HUES64 (cell line): ENCODE measurements at regions not wholly inside any gene's neighbourhood (a gene's known extent, or its start where the extent isn't known, plus 50 kb on each side); places are given as distances from the start of the nearest gene placed in this dataset.

Source experiments
- H3K27ac ChIP-seq: 2 replicates; pipeline ENCODE4 v1.7.0; 2013; ENCODE audit warnings: low read depth, low read length, inconsistent platforms
- H3K27me3 ChIP-seq: 2 replicates; pipeline ENCODE4 v1.6.1; 2013; ENCODE audit warnings: mild to moderate bottlenecking, low read length; ENCODE audit not compliant: insufficient read depth
- H3K36me3 ChIP-seq: 2 replicates; pipeline ENCODE4 v1.6.1; 2013; ENCODE audit warnings: mild to moderate bottlenecking, low read length; ENCODE audit not compliant: insufficient read depth
- H3K4me1 ChIP-seq: 2 replicates; pipeline ENCODE4 v1.6.1; 2013; ENCODE audit warnings: mild to moderate bottlenecking, low read length, moderate library complexity; ENCODE audit not compliant: insufficient read depth
- H3K4me3 ChIP-seq: 2 replicates; pipeline ENCODE4 v1.5.1; 2013; ENCODE audit warnings: mild to moderate bottlenecking, low read length, moderate library complexity
- H3K9ac ChIP-seq: 2 replicates; pipeline ENCODE4 v1.6.1; 2013; ENCODE audit warnings: mild to moderate bottlenecking, low read depth, low read length
- H3K9me3 ChIP-seq: 2 replicates; pipeline ENCODE4 v1.6.1; 2013; ENCODE audit warnings: low read depth, low read length; ENCODE audit not compliant: insufficient read depth
- WGBS: fragments of 150-250, 120-280 bp; methylation state at CpG from one replicate; pipeline ENCODE4 v1.1.7; 2013; ENCODE audit warnings: missing lambda C conversion rate; 5-methylcytosine and 5-hydroxymethylcytosine counted together

DNA sequence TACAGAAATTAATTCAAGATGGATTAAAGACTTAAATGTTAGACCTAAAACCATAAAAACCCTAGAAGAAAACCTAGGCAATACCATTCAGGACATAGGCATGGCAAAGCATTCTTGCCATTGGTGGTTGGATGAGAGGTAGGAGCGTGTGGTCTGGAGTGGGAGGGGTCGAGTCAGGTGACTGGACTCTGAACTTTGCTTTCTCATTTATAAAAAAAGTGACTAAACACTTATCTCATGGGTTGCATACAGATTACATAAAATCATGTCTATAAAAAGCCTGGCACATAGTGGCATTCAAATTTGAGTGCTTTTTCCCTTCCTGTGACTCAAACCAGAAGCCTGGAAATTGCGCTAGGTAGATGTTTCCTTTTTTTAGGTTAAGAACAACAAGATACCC is 159.7 kb upstream of the SHISA6 start:
- Histone ChIP-seq H3K4me3 (no peak overlapping the region), H3K4me1 (peaks cover 23% of the 10 kb centered on the region), H3K27me3 (no peaks in the 10 kb centered on the region), H3K9ac (no peak overlapping the region), H3K9me3 (no peaks in the 10 kb centered on the region), H3K27ac (no peak overlapping the region), H3K36me3 (no peaks in the 10 kb centered on the region)
- 100% methylated on average over 2 of the region's 3 CpGs for WGBS

DNA sequence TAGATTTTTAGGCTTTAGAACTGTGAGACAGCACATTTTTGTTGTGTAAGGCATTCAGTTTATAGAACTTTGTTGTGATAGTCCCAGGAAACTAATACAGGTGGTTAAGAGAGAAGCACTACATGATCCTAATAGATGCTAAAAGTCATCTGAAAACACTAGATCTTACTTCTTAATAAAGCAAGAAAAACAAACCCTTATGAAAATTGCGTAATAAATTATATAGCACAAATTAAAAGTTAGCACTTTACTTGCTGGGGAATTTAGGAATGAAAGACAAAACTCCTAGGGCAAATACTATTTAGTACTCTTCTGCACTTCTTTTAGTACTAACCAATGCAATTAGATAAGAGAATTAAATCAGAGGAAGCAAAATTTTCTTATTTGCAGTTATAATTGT is 163.3 kb upstream of the SHISA6 start:
- peaks cover 19% of the 10 kb centered on the region for H3K4me1 ChIP-seq
- H3K4me3 ChIP-seq = no peak overlapping the region
- H3K27ac ChIP-seq = no peak overlapping the region
- H3K36me3 ChIP-seq = no peaks in the 10 kb centered on the region
- no peaks in the 10 kb centered on the region for H3K27me3 ChIP-seq
- WGBS = no CpG with 5 or more reads among the region's 1 CpG
- H3K9ac ChIP-seq = no peak overlapping the region
- no peaks in the 10 kb centered on the region for H3K9me3 ChIP-seq

DNA sequence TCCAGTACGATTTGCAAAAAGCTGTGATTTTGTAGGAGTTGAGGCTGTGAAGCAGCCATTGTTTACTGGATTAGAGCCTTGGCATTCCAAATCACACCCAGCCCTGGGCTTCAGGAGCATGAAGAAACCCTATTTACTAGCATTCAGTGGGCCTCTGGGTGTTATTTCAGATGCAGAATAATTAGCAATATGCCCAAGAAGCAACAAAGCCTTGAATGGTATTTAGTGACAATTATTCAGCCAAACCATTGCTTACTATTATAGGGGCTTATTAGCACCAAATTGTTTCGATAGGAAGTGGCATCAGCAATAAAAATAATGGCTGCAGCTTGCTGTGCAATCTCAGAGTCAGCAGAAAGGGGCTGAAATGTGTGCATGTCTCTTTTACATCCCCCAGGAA is 166.6 kb upstream of the SHISA6 start:
- Histone ChIP-seq H3K4me1 (peaks cover 6% of the 10 kb centered on the region), H3K36me3 (no peaks in the 10 kb centered on the region), H3K9me3 (no peaks in the 10 kb centered on the region; the same call in 1 of the 2 replicates), H3K27ac (no peak overlapping the region), H3K27me3 (no peaks in the 10 kb centered on the region), H3K4me3 (no peak overlapping the region), H3K9ac (no peak overlapping the region)
- WGBS = 87% methylated on average over 2 of the region's 2 CpGs

DNA sequence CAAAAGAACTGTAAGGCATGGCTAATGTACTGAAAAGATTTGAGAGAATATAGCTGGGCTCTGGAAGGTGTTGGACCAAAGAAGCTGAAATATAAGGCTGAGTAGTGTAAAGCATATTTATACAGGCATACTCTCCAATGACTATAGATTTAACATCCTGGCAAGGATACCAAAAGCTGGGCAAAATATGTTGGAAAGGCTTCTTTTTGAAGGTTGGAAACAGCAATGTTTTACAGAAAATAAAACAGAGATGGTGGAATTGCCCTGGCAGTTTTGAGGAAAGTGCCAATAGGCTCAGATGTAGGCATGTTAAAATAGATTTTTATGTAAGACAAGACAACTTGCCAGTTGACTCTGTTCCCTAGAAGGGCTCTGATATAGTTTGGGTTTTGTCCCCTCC is 184.1 kb upstream of the SHISA6 start:
- Histone ChIP-seq H3K36me3 (no peaks in the 10 kb centered on the region), H3K9ac (no peak overlapping the region), H3K9me3 (0 out of 2 replicates have a peak, but pooled peaks cover 4% of the 10 kb centered on the region), H3K4me1 (no peaks in the 10 kb centered on the region), H3K4me3 (no peak overlapping the region), H3K27me3 (no peaks in the 10 kb centered on the region), H3K27ac (no peak overlapping the region)

DNA sequence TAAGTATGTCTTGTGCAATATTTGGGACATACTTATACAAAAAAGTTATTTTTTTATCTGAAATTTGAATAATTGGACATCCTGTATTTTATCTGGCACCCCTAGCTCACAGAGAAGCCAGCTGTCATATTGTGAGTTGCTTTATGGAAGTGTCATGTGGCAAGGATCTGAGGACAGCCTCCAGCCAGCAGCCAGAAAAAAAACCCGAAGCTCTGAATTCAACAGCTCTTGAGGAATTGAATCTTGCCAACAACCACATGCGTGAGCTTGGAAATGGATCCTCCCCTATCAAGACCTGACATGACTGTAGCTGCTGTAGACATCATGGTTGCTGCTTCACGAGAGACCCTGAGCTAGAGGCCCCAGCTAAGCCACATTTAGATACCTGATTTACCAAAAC is 187.2 kb upstream of the SHISA6 start:
- no peaks in the 10 kb centered on the region for H3K36me3 ChIP-seq
- no peaks in the 10 kb centered on the region for H3K9me3 ChIP-seq
- H3K4me1 ChIP-seq = no peaks in the 10 kb centered on the region
- H3K9ac ChIP-seq = no peak overlapping the region
- no peak overlapping the region for H3K27ac ChIP-seq
- no peak overlapping the region for H3K4me3 ChIP-seq
- WGBS = 94% methylated on average over 3 of the region's 3 CpGs
- no peaks in the 10 kb centered on the region for H3K27me3 ChIP-seq

DNA sequence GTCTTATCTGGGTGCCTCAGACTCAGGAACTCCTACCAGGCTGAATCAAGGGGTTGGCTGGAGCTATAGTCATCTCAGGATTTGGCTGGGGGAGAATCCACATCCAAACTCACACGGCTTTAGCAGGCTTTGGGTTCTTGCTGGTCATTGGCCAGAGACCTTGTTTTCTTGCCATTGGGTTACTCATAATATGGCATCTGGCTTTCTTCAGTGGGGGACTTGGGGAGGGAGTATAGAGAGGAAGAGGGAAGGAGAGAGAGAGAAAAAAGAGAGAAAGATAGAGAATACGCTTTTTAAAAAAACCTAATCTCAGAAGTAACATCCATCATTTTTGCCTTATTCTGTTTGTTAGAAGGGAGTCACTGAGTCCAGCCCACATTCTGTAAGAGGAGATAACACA is 191.5 kb upstream of the SHISA6 start:
- Histone ChIP-seq H3K27ac (no peak overlapping the region), H3K9me3 (no peaks in the 10 kb centered on the region), H3K4me1 (no peaks in the 10 kb centered on the region), H3K4me3 (no peak overlapping the region), H3K9ac (no peak overlapping the region), H3K27me3 (no peaks in the 10 kb centered on the region), H3K36me3 (no peaks in the 10 kb centered on the region)
- 88% methylated on average over 1 of the region's 2 CpGs for WGBS

DNA sequence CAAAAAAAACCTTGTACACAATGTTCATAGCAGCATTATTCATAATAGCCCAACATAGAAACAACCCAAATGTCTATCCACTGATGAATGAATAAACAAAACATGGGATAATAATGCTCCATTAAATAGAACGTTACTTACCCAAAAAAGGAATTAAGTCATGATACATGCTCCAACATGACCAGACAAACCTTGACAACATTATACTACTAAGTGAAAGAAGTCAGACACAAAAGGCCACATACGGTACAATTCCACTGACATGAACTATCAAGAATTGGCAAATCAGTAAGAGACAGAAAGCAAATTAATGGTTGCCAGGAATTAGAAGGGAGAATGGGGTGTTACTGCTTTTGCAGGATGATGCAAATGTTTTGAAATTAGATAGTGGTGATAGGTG is 193.8 kb upstream of the SHISA6 start:
- no peaks in the 10 kb centered on the region for H3K4me1 ChIP-seq
- H3K9ac ChIP-seq = no peak overlapping the region
- no peak overlapping the region for H3K27ac ChIP-seq
- no peaks in the 10 kb centered on the region for H3K9me3 ChIP-seq
- no peaks in the 10 kb centered on the region for H3K36me3 ChIP-seq
- no peak overlapping the region for H3K4me3 ChIP-seq
- no peaks in the 10 kb centered on the region for H3K27me3 ChIP-seq
- 97% methylated on average over 2 of the region's 2 CpGs for WGBS

DNA sequence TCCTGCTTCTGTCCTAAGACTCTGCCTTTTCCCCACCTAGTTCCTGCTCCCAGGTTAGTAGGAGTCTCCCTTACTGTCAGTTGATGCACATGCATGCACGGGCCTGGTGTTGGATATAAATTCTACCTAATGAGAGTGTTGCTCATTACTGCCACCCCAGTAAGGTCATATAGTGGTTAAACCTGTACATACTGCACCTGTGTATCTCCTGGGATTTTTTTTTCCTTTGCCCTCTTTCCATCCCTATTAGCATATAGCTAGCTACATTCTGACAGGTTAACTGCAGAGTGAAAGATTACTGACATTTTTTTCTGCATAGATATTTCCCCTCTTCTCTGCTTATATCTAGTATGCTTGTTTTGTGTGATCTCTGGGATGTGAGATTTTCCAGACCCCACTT is 201.5 kb upstream of the PIRT start:
- WGBS = no CpG with 5 or more reads among the region's 1 CpG
- H3K4me1 ChIP-seq = no peaks in the 10 kb centered on the region
- no peaks in the 10 kb centered on the region for H3K27me3 ChIP-seq
- H3K9me3 ChIP-seq = peaks cover 8% of the 10 kb centered on the region; the same call in 1 of the 2 replicates
- no peak overlapping the region for H3K27ac ChIP-seq
- no peak overlapping the region for H3K4me3 ChIP-seq
- H3K9ac ChIP-seq = no peak overlapping the region
- H3K36me3 ChIP-seq = no peaks in the 10 kb centered on the region

DNA sequence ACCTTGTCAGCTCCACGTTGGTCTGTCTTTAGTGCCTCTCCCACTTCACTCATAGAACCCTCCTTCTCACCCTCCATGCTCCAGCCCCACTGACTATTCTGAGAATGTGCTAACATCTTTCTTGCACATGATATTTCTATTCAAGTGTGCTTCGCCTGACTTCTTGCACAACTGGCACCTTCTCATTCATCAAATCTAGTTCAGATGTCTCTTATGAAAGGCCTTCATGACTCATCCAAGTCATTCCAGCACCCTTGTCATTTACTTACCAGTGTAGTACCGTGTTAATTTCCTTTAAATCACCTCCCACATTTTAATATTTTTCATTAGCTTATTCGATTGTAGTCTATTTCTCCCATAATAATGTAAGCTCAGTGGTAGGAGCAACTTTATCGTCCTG is 197.8 kb upstream of the PIRT start:
- Histone ChIP-seq H3K9me3 (peaks cover 8% of the 10 kb centered on the region; the same call in 1 of the 2 replicates), H3K27ac (no peak overlapping the region), H3K27me3 (no peaks in the 10 kb centered on the region), H3K36me3 (no peaks in the 10 kb centered on the region), H3K9ac (no peak overlapping the region), H3K4me1 (0 out of 2 replicates have a peak, but pooled peaks cover 5% of the 10 kb centered on the region), H3K4me3 (no peak overlapping the region)
- WGBS = 93% methylated on average over 4 of the region's 5 CpGs

DNA sequence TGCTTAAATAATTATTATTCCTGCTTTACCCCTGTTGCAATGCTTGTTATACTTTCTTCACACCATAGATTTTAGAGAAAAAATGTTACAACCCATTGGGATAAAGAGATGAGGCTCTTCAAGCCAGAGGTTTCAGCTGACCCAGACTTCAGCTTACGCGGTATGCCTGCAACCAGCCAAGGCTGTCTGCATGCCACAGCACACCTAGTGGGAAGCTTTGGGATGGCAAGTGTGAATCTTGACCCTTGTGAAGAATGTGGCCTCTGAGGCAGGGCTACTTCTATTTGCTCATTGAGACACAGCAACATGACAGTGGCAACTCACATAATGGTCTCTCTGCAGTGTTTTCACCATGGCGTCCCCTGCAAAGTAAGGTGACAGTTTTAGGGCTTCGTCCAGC is 193.9 kb upstream of the PIRT start:
- H3K27ac ChIP-seq = no peak overlapping the region
- no peaks in the 10 kb centered on the region for H3K9me3 ChIP-seq
- H3K27me3 ChIP-seq = no peaks in the 10 kb centered on the region
- 86% methylated on average over 4 of the region's 4 CpGs for WGBS
- H3K36me3 ChIP-seq = no peaks in the 10 kb centered on the region
- H3K4me1 ChIP-seq = peaks cover 15% of the 10 kb centered on the region
- H3K9ac ChIP-seq = no peak overlapping the region
- H3K4me3 ChIP-seq = no peak overlapping the region

DNA sequence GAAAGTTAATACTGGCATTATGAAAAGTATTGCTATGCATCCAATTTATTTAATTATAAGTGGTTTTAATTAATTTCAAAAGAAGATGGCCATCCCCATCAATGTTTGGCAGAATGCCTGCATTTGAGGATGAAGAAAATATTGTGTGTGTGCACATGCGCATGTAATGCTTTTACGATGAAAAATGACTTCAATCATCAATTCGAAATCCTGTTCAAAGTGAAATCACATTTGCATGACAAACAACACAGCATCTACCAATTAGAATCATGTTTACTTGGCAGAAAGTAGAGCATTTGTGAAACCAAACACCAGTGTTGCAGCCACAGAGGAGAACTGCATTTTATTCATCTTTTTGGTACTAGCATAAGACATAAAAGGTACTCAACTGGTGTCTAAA is 191.9 kb upstream of the PIRT start:
- no peaks in the 10 kb centered on the region for H3K36me3 ChIP-seq
- no peaks in the 10 kb centered on the region for H3K27me3 ChIP-seq
- peaks cover 15% of the 10 kb centered on the region for H3K4me1 ChIP-seq
- H3K4me3 ChIP-seq = no peak overlapping the region
- no peak overlapping the region for H3K9ac ChIP-seq
- no peak overlapping the region for H3K27ac ChIP-seq
- no peaks in the 10 kb centered on the region for H3K9me3 ChIP-seq
- 91% methylated on average over 3 of the region's 3 CpGs for WGBS

DNA sequence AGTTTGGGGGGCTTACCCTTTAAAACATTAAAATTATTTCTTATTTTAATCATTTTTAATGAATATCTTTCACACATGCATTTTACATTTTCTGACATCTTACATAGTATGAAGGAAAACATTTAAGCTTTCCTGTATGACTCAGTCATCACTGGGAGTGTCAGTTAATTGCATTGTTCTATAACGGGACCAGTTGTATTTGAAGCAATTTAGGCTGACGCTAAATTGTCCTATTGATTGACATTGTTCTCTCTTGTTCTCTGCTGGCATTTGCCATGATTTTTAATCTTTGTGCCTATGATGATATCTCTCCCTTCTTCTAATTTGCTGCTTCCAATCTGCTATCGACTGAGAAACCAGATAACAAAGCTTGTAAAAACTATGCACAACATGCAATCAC is 190.5 kb upstream of the PIRT start:
- Histone ChIP-seq H3K4me1 (peaks cover 15% of the 10 kb centered on the region), H3K27me3 (no peaks in the 10 kb centered on the region), H3K9me3 (no peaks in the 10 kb centered on the region), H3K27ac (no peak overlapping the region), H3K9ac (no peak overlapping the region), H3K36me3 (no peaks in the 10 kb centered on the region), H3K4me3 (no peak overlapping the region)
- WGBS = 98% methylated on average over 3 of the region's 3 CpGs
